ENCODE measurements at regions not wholly inside any gene's neighbourhood (a gene's known extent, or its start where the extent isn't known, plus 50 kb on each side); places are given as distances from the start of the nearest gene placed in this dataset.
"Not testable (repeated sequence)": the region's sequence is repeated elsewhere in the genome, so short reads cannot be mapped to it uniquely, and the experiment has no call there.

DNA sequence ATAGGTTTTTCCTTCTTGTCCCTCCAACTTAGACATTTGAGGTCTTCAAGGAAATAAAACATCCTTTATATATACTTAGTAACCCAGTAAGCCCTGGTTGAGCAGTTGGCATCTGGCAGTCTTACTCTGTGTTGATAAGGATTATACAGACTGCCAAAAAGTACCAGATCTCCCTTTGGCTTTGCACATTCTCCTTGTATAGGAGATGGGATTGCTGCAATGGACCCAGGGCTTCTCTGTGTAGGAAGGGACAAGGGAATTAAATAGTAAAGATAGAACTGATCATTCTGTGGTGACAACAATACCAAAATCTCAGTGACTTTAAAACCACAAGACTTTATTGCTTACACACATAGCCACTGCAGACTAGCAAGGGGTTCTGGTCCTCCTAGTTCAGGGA, 180.1 kb upstream of the CCDC196 start:
- no peak for DNase-seq

DNA sequence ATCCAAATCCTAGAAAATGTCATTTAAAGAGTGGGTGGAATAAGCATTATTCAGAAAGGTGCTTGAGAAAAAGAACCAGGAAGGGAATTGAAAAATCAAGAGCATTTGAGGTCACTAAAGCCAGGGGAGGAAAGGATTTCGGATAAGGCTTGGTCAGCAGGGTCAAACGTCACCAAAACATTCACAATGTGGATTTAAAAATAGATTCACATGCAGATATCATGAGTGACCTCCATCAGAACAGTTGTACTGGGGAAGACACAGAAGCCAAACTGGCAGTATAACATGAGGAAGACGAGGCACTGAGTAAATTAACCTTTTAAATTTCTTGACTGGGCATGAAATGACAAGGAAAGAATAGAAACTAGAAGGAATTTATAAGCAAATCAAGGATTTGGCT, 175.1 kb upstream of the CCDC196 start:
- DNase-seq, result no peak

DNA sequence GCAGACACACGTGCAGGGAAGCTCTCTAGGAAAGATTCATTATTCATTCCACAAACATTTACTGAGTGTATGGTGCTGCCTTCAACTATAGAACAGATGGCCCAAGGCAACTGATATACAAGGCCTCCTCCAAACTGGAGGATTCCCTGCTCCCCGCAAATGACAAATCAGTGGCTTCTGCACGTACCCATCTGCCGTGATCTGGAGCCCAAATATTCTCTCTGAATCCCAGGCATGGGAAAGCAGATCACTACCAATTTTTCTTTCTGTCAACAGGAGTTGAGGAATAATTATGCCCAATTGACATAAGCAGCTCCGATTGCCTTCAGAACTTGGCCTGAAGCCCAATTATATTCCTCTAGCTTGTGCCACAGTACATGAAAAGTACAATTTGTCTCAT, 174.2 kb upstream of the CCDC196 start:
- DNase-seq, result no peak

DNA sequence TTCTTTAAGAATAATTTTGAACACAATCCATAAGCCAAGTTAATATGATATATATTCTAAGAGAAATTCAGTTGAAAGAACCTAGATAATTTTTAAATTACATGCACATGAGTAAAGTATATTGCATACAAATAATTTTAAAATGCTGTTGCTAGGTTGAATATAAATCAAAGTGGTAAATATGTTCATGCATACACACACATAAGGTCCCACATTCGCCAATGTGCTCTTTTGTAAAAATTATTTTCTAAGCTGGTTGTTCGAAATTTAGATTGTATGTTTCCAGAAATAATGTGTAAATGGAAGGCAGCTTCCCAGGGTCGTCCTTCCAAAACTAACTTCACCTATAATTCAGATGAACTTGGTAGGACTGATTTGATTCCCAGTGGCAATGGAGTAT, 173.7 kb upstream of the CCDC196 start:
- no peak for DNase-seq

DNA sequence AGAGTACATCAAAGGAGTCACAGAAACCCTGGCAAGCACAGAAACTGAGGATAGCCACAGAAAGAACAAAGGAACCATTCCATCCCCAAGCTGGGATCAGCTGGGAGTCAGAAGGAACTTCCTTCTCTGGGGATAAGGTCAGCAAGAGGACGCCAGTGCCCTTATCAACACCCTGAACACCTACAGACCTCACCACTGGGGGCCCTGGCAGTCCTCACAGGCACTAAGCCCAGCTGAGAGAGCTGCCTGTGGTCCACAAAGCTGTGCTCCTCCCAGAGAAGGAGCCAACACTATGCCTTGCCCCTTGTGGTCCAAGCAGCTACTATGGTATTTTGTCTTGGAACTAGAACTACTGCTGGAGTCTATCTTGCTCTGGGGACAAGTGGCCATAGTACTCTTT, 171.1 kb upstream of the CCDC196 start:
- DNase-seq, result no peak

DNA sequence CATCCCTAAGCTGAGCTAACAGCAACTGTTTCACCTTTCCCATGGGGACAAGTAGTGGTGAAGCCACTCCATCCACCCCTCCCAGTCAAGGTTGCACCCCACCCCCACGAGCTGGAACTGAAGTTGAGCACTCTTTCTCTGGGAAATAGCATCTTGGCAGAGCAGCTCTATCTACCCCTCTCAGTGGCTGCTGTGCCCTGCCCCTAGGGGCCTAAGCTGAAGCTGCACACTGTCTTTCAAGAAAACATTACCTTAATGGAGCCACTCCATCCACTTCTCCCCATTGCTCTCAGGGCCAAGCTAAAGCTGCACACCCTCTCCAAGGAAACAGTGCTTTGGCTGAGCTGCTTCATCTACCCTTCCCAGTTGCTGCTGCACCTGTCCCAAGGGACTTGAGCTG, 170.6 kb upstream of the CCDC196 start:
- DNase-seq, result no peak

DNA sequence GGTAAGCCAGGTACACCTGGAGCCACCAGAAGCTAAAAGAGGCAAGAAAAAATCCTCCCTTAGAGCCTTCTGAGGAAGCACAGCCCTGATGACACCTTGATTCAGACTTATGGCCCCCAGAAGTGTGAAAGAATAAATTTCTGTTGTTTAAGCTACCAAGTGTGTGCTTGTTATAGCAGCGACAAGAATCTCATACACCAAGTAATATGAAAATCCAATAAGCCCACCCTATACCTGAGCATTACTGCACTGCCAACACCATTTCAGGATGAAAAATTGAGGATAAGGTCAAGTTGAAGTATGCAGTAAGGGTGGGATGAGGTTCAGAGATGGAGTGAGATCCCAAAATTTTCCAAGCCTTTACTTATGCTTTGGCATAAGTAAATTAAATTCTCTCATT, 163.6 kb upstream of the CCDC196 start:
- no peak for DNase-seq

DNA sequence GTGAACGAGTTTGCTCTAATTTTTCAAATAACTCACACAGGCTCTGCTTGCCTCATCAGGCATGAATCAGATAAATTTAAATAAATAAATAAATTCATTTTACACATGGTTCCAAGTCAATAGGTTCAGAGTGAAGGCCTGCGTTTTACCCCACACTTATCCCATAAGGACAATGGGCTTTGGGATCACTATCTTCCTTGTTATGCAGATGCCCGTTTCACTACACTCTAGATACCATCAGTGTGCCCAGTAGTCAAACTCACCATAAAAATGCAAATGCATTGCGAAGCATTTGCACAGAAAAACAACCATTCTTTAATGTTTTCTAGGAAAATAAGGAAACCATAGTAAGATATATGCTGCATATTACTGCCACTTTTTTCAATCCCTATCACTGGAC, 155.9 kb upstream of the CCDC196 start:
- DNase-seq, result no peak

DNA sequence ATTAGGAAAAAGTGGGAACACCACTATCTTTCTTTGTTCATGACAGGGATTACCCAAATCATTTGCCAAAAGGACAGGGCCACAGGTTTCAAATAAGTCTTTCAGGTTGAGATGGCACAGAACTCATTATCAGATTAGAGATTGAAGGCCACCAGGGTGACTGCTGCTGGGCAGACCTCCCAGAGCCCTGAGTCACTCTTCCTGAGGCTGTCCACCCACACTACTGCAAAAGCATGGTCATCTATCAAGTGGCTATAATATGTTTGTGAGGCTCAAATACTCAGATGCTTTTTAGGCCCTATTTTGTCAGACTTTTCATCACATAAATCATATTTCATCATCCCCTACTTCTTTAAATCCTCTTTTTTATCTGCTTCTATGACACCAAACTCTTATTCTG, 155.3 kb upstream of the CCDC196 start:
- DNase-seq, result no peak

DNA sequence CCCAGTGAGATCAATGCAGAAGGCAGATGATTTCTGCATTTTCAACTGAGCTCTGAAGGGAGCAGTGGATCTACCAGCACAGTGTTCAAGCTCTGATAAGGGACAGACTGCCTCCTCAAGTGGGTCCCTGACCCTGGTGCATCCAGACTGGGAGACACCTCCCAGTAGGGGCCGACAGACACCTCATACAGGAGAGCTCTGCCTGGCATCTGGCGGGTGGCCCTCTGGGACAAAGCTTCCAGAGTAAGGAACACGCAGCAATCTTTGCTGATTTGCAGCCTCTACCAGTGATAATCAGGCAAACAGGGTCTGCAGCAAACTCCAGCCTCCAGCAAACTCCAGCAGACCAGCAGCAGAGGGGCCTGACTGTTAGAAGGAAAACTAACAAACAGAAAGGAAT, 152.9 kb upstream of the CCDC196 start:
- DNase-seq, result not testable (repeated sequence)

DNA sequence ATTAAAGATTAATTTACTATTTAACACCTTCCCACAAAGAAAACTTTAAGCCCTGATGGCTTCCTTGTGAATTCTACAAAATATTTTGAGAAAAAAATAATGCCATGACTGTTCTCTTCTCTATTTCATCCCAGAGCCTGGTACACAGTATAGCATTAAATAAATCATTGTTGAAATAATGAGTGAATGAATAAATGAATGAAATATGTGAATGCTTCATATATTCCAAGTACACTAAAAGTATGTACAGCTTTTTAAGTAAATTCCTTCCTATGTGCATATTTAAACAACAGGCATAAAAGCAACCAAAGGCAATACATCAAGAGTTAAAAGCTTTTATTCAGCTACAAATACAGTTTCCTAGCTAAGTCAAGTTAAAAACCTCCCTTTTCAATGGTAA, 144.9 kb upstream of the CCDC196 start:
- DNase-seq, result no peak

DNA sequence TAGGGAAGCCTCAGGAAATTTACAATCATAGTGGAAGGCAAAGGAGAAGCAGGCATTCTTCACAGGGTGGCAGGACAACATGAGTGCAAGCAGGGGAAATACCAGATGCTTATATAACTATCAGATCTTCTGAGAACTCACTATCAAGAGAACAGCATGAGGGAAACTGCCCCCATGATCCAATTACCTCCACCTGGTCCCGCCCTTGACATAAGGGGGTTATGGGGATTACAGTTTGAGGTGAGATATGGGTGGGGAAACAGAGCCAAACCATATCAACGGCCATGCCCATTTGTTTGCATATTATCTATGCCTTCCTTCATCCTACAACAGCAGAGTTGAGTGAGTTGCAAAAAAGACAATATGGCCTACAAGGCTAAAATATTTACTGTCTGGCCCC, 140.2 kb upstream of the CCDC196 start:
- no peak for DNase-seq

DNA sequence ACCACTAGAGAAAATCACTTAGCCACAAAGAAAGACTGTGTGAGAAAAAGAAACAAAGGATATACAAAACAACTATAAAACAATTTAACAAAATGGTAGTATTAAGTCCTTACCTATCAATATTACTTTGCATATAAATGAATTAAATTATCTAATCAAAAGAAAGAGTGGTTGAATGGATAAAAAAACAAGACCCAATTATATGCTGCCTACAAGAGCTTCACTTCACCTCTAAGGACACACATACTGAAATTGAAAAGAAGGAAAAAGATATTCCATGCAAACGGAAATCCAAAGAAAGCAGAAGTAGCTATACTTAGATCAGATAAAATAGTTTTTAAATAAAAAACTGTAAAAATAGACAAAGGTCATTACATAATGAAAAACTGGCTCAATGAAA, 134.9 kb upstream of the CCDC196 start:
- DNase-seq, result no peak

DNA sequence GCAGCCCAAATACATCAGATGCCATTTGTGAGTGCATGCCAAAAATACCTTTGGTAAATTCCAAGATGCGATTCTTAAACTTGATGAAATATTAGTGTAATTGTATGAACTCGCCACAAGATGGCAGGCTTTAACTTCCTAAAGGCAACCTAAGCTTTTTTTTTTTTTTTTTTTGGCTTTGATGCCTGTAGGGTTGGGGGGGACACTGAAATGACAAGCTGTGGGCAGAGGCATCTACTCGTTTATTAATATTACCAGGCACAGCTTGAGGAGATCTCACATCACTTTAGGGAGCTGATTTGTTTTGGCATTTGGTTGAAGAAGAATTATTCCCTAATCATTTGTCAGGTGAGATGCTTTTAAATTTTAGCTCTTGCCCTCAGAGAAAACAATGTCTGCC, 126.7 kb upstream of the CCDC196 start:
- DNase-seq, result no peak

DNA sequence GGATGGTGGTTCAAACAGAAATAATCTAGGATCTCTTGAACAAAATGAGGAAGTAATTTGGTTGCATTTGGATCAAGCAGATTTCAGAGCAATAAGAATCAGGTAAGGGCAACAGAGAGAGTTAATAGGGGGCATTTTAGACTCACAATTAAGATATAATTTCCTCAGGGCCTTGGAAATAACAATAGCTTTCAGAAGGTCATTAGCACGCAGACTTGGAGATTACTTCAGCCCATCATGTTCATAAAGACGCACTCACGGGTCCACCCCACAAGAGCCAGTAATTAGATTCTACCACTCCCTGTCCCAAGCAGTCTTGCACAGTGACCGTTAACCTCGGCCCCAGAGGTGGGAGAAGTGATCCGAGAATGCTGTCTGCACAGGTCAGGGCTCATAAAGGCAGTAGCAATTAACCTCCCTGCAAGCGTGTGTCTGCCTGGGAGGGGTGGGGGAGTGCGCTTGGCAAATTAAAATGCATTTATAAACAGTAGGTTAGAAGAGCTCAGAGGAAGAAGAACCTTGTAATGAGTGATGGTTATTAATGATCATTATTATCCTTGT, 125.7 kb upstream of the CCDC196 start:
- DNase-seq, result no peak

DNA sequence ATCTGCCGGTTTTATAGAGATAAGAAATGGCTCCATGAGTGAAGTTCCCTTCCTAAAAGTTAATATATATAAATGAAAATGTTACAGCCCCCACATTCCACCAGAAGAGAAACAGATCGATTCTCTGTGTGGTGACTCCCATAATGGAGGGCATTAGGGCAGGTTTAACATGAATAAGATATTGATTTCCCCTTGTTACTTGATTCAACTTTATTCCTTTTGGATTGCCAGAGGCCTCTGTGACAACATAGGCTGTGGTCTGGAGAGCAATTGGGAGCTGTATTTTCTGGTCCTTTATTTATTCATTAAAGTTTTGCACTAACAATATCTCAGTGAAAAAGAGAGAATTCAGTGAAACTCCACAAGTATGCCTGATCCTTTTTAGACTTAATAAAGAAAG, 125.2 kb upstream of the CCDC196 start:
- no peak for DNase-seq

DNA sequence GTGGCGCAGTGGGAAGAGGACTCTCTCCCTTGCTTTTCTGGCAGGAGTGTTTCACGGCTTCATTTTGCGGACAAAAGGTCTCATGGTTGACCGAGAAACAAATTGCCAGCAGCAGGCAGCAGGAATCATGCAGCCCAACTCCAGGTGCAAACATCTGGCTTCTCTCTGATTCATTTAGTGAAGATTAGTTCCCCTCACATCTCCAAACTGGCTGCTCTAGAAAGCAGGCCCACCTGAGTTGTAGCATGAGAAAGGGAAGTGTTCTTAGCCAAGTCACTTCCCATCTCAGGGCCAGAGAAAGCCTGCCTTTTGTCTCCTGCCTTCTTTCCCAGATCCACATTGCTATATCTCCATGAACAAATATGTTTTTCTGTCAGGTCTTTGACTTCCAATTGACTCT, 120.8 kb upstream of the CCDC196 start:
- no peak for DNase-seq

DNA sequence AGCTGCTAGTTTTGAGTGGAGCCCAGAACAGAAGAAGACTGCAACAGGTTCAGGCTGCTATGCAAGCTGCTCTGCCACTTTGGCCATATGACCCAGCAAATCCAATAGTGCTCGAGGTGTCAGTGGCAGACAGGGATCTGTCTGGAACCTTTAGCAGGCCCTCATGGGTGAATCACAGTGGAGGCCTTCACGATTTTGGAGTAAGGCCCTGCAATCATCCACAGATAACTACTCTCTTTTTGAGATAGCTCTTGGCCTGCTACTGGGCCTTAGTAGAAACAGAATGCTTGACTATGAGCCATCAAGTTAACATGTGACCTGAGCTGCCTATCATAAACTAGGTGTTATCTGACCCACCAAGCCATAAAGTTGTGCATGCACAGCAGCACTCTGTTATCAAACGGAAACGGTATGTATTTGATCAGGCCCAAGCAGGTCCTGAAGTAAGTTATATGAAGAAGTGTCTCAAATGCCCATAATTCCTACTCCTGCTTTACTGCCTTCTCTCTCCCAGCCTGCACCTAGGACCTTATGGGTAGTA, 116.9 kb upstream of the CCDC196 start:
- no peak for DNase-seq

DNA sequence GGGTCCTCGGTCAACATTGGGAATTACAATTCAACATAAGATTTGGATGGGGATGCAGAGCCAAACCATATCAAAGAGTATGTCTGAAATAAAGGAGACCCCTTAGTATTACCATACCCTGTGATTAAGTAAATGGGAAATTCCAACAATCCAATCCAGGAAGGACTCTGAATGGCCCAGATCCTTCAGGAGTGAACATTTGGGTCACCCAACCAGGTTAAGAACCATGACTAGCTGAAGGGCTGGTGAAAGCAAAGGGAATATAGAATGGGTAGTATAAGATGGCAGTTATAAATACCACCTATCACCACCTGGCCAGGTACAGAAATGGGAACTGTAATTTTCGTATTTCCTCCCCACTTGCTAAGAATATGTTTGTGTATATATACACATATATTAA, 114.4 kb upstream of the CCDC196 start:
- no peak for DNase-seq

DNA sequence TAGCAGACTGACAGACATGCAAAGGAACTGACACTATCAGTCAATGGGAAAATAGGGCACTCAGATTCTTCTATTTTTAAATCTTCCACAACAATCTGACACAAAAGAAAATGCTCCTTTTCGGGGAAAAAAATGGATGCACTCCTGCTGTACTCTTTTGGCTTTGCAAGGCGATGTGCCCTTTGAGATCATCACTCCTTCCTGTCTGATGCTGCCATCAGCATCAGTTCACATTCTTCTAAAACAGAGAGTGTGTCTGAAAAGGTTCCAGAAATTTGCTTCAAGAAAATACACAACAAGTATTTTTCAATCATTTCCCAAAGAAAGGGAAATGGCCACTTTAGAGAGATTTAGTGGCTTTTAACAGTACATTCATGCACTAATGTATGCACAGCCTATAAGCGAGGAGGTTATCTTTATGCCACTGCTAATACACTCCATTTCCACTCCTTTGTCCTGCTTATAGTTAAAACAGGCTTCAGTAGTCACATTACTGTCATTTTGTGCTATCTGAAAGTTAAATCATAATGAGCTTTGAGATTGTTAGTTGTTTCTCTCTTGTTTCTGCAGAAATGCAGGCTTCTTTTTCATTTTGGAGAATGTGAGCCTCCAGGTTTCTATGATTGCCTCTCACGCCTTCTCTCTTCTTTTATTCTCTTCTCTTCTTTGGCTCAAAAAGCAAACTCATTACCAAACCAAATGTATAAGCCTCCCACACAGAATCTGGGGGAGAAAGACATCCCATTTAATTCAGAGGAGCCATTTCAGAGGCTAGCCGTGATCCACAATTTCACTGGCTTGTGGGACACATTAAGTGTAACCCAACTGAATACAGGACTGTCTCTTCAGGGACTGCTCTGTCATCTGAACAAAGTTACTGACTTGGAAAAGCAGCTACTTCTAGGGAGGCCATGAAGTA, 110.9 kb upstream of the CCDC196 start:
- DNase-seq, result no peak

DNA sequence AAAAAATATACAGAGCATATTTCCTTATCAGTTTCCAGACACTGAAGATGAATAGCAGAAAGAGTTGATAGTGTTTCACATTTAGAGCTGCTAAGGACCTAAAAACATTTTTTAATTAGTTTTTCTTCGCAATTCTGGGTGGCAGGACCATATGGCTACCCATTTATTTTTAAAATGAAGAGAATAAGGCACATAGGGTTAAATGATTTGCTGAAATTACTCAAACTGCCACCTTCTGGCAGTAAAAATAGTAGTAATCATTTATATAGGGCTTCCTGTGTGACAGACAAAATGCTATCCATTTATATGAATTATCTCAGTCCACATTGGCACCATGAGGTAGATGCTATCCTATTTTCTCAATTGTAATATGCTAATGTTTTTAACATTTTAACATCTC, 108.6 kb upstream of the CCDC196 start:
- no peak for DNase-seq

DNA sequence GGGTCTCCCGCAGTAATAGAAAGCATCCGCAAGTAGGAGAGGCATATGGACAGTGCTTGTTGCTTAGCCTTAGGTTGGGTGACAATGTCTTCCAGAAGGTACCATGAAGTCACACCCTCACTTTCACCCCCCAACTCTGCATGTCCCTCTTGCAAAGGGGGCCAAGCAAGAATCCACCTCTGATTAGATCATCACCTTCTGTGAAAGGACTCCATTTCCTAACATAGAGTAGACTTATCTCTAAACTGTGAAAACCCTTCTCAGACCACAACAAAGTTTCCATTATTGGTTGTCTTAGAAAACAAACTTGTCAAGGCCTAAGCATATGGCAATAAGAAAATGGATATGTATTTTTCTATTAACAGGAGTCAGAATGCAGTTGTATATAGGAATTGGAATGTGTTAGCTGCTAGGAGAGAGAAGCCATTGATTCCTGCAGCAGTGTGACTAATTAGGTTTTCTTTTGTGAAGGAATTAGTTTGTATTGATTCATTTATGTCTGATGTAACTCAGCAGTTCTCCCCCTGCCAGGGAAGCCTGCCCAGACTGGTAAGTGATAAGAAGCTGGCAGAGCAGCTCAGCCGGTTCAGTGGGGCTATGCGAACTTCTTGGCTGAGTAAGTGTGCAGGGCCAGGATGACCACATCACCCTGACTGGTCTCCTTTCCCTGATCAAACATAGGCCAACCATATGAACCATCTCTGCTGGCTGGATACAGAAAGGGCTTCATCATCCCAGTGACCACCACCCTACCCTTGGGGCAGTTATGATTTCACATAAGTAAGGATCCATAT, 107.3 kb upstream of the CCDC196 start:
- DNase-seq, result no peak

DNA sequence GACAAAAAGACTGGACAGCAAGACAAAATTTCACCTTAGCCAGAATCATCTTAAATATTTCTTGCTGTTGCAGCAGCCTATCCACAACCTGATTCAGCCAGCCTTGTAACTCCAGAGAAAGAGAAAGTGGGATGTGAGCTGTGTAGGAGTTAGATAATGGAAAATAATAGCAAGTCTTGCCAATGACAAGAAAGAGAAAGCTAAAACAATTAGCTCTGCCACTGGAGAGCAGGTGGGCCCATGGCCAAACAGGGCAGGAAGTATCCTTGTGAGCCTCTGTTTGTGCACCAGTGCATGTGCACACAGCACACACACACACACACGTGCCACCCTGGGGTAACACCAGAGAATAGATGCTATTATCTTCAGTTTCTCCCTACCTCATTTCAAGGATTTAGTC, 106.0 kb upstream of the CCDC196 start:
- DNase-seq, result peak; percentile 46

DNA sequence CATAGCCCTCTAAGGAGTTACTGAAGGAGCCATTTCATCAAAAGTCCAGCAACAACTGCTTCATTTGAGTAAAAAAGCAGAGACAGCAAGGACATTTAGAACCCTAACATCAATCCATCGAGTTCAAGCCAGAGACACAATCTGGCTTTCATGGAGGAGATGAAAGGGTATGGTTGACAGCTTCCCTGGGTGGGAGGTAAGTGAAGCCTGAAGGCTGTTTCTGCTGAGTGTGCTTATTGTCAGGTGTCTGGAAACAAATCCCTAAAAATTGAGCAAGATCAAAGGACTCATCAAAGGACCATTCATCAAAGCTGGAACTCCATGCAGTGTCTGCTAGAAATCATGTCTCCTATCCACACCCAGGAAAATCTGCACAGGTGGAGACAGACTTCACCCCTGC, 104.4 kb upstream of the CCDC196 start:
- DNase-seq, result no peak

All from left hindlimb (tissue), 1 donor.